22Rv1 (cell line): ENCODE measurements at regions not wholly inside any gene's neighbourhood (a gene's known extent, or its start where the extent isn't known, plus 50 kb on each side); places are given as distances from the start of the nearest gene placed in this dataset.
"Not testable (repeated sequence)": the region's sequence is repeated elsewhere in the genome, so short reads cannot be mapped to it uniquely, and the experiment has no call there.

Experiments used
- H3K27ac ChIP-seq: fragments of 450-650 bp; 2 replicates; pipeline ENCODE4 v1.5.1; 2017
- ZFX ChIP-seq: fragments of 450-650 bp; IDR thresholded peaks from 2 replicates; pipeline ENCODE4 v1.6.1; 2017; ENCODE audit warnings: antibody characterized with exemption, borderline replicate concordance
- TF ChIP-seq, protein P1 (sequence below): fragments of 450-650 bp; IDR thresholded peaks from 2 replicates; pipeline ENCODE4 v1.5.1; 2017; ENCODE audit warnings: mild to moderate bottlenecking

DNA sequence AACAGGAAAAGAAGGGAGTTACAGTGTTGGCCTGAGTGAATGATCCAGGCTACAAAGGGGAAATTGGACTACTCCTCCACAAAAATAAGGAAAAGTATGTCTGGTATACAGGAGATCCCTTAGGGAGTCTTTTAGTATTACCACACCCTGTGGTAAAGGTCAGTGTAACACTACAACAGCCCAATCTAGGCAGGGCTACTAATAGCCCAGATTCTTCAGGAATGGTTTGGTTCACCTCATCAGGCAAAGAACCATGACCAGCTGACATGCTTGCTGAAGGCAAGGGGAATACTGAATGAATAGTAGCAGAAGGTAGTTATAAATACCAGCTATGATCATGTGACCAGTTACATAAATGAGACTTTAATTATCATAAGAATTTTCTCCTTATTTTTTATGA lies 372.6 kb upstream of the ATP11B start:
- TF ChIP-seq, protein P1, sequence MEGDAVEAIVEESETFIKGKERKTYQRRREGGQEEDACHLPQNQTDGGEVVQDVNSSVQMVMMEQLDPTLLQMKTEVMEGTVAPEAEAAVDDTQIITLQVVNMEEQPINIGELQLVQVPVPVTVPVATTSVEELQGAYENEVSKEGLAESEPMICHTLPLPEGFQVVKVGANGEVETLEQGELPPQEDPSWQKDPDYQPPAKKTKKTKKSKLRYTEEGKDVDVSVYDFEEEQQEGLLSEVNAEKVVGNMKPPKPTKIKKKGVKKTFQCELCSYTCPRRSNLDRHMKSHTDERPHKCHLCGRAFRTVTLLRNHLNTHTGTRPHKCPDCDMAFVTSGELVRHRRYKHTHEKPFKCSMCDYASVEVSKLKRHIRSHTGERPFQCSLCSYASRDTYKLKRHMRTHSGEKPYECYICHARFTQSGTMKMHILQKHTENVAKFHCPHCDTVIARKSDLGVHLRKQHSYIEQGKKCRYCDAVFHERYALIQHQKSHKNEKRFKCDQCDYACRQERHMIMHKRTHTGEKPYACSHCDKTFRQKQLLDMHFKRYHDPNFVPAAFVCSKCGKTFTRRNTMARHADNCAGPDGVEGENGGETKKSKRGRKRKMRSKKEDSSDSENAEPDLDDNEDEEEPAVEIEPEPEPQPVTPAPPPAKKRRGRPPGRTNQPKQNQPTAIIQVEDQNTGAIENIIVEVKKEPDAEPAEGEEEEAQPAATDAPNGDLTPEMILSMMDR: no peak
- TF ChIP-seq ZFX: no peak
- no peak overlapping the region for H3K27ac ChIP-seq

DNA sequence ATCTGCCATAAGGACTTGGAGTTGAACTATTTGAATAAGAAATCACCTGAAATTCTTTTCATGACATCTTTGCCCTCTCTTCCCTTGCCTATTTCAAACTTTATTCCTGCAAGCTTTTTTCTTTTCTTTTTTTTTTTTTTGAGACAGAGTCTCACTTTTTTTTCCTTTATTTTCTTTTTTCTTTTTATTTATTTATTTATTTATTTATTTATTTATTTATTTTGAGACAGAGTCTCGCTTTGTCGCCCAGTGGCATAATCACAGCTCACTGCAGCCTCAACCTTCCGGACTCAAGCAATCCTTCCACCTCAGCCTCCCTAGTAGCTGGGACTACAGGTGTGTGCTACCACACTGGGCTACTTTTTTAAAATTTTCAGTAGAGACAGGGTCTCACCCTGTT lies 369.3 kb upstream of the ATP11B start:
- TF ChIP-seq ZFX: no peak
- TF ChIP-seq, protein P1: no peak
- no peak overlapping the region for H3K27ac ChIP-seq

DNA sequence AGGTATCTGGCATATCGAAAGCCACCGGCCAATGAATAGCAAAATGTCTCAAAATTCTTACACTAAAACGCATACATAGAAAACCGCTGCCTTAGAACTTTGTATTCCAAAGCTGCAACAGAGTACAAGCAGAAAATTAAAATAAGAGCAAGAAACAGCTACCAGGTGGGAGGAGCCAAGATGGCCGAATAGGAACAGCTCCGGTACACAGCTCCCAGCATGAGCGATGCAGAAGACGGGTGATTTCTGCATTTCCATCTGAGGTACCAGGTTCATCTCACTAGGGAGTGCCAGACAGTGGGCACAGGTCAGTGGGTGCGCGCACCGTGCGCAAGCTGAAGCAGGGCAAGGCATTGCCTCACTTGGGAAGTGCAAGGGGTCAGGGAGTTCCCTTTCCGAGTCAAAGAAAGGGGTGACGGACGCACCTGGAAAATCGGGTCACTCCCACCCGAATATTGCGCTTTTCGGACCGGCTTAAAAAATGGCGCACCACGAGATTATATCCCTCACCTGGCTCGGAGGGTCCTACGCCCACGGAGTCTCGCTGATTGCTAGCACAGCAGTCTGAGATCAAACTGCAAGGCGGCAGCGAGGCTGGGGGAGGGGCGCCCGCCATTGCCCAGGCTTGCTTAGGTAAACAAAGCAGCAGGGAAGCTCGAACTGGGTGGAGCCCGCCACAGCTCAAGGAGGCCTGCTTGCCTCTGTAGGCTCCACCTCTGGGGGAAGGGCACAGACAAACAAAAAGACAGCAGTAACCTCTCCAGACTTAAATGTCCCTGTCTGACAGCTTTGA lies 367.2 kb upstream of the ATP11B start:
- H3K27ac ChIP-seq: peak overlapping the region; percentile 29; the same call in 1 of the 2 replicates

DNA sequence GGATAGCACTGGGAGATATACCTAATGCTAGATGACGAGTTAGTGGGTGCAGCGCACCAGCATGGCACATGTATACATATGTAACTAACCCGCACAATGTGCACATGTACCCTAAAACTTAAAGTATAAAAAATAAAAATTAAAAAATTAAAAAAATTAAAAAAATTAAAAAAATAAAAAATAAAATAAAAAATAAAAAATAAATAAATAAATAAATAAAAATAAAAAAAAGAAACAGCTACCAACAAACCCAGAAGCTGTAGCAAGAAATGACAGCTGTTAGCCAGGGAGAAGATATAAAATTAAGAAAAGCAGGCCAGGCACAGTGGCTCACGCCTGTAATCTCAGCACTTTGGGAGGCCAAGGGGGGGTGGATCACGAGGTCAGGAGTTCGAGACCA lies 361.3 kb upstream of the ATP11B start:
- not testable (repeated sequence) for H3K27ac ChIP-seq

DNA sequence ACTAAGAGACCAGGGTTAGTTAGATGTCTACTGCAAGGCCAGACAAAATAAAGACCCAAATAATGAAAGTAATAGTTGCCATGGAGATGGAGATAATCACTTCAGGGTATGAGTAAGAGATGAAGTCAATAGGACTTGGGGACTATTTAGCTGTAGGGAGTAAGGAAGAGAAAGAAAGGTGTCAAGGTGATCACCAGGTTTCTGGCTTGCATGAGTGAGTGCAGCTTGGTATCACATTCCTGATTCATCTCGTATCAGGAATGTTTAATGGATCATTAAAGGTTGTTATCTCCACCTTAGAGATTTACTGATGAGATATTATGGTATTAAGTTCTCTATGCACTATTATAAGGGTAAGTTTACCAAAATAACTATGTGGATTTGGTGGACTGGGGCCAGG lies 357.4 kb upstream of the ATP11B start:
- H3K27ac ChIP-seq: no peak overlapping the region
- no peak for TF ChIP-seq ZFX
- TF ChIP-seq, protein P1: no peak

DNA sequence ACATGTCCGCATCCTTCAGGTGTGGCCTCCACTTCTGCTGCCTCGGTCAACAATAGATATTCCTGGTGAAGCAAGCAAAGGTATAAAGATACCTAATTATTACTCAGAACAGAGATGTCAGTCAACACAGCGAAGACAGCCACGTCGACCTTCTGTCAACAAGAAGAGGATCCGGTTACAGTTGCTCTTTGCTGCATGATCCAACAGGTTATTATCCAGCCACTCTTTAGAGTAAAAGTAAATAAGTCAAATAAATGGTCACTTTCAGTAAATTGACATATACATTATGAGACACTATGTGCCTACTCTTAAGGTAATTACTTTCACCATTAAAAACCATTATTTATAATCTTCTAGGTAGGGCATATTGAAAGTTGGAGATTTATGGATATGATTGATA lies 356.8 kb upstream of the ATP11B start:
- no peak overlapping the region for H3K27ac ChIP-seq
- TF ChIP-seq, protein P1: no peak
- no peak for TF ChIP-seq ZFX

DNA sequence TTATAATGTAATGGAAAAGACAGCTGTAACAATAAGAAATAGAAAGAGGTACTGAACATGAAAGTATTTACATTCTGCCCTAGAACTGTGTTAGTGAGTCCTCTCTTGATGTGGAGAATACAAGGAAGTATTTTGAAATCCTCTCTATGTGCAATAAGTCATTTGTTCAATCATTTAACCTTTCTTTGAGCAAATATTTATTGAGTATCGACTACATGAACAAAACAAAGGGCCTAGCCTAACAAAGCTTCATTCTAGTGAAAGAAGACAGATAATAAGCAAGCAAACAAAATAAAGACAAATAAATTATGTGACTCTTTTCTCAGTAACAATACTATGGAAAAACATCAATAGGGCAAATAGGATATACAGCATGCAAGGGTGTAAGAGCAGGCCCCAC lies 354.9 kb upstream of the ATP11B start:
- 0 out of 2 replicates have a peak overlapping the region, but pooled peaks have one; percentile 9 for H3K27ac ChIP-seq
- TF ChIP-seq, protein P1: no peak
- TF ChIP-seq ZFX: no peak

DNA sequence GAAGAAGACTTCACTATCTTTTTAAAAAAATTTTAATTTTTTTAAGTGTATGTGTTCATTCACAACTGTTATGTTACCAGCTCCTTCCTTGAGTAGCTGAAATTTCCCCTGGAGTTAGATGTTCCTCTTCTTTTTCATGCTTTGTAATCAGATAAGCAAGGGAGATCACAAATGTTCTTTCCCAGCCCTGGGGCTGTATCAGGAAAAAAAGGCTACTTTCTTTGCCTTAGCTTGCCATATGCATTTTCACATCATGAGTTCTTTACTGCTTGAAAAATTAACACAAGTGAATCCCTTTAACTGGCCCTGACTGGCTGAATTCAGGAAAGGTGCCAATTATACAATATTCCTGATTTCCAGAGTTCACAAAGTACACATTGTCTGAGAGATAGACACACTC lies 353.2 kb upstream of the ATP11B start:
- H3K27ac ChIP-seq: no peak overlapping the region
- TF ChIP-seq, protein P1: no peak
